ENCODE measurements at regions not wholly inside any gene's neighbourhood (a gene's known extent, or its start where the extent isn't known, plus 50 kb on each side); places are given as distances from the start of the nearest gene placed in this dataset.
A peak's percentile ranks its signal among the peaks of the same experiment; 100 is the strongest.
"Not testable (repeated sequence)": the region's sequence is repeated elsewhere in the genome, so short reads cannot be mapped to it uniquely, and the experiment has no call there.

DNA sequence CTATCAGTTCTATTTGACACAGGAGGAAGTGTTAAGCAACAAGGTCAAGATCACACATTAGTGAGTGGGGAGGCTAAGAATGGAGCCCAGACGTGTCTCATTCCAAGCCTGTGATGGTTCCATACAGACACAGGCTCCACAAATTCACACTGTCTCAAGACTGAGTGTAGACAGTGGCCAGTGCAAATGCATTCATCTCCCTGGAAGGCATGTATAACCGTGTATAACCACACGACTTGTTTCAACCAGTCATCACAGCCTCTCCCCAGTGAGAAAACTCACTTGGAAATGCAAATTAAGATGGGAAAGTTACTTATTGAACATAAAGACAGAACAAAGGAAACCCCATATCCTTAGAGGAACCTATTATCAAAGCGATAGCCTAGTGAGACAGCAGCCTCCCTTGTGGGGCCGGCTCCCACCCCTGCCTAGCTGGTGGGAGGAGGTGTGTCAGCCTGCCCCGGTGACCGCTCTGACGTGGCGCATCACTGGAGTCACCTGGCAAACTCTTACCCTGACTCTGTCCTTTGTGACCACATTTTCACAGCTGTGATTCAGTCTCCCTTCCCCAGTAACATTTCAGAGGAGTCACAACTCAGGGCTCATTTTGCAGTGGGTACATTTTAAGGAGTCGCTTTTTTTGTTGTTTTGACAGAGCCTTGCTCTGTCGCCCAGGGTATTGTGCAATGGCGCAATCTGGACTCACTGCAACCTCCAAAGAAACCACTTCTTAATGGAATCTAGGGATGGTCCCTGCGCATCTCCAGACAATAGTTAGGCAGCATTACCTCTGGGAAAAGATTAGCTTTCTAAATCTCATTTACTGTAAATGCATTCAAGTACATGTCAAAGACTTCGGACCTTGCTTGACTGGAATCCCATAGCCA lies 126.6 kb upstream of the PARD3 start:
- DNase-seq: no peak
- Histone ChIP-seq H3K9me3 (no peaks in the 10 kb centered on the region), H3K27ac (no peak overlapping the region), H3K4me1 (no peaks in the 10 kb centered on the region), H3K27me3 (no peaks in the 10 kb centered on the region), H3K4me3 (no peak overlapping the region), H3K36me3 (replicated peaks in 1 of 2; ENCODE audit: insufficient read depth in 1 of 2, low read depth in 2 of 2) (no peaks in the 10 kb centered on the region)
- WGBS, 2 donors: 76 to 88% methylated on average over 10 to 14 of the region's 14 CpGs
- TF ChIP-seq CTCF (IDR thresholded peaks at IDR 0.05) (no peak), POLR2A (IDR thresholded peaks at IDR 0.05) (no peak)
- ATAC-seq: no peak
- intact Hi-C loops (cut with DNase I): no loop called here

GRCh38 chr10:34940436-34940835 lies 125.3 kb upstream of the PARD3 start:
- no peaks in the 10 kb centered on the region for H3K36me3 ChIP-seq (replicated peaks in 1 of 2; ENCODE audit: insufficient read depth in 1 of 2, low read depth in 2 of 2)
- H3K27me3 ChIP-seq: no peaks in the 10 kb centered on the region
- no peak for TF ChIP-seq CTCF (IDR thresholded peaks at IDR 0.05)
- TF ChIP-seq POLR2A (IDR thresholded peaks at IDR 0.05): no peak
- no peaks in the 10 kb centered on the region for H3K4me1 ChIP-seq
- no peak for DNase-seq
- WGBS, 2 donors: 55 to 61% methylated on average over 8 of the region's 8 CpGs
- no peak for ATAC-seq
- H3K9me3 ChIP-seq: no peaks in the 10 kb centered on the region
- H3K27ac ChIP-seq: no peak overlapping the region
- intact Hi-C loops (cut with DNase I): no loop called here
- no peak overlapping the region for H3K4me3 ChIP-seq

DNA sequence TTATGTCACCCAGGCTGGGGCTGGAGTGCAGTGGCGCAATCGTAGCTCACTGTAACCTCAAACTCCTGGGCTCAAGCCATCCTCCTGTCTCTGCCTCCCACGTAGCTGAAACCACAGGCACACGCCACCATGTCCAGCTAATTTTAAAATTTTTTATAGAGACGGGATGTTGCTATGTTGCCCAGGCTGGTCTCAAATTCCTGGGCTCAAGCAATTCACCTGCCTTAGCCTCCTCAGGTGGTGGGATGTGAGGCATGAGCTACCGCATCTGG lies 123.2 kb upstream of the PARD3 start:
- Histone ChIP-seq H3K27me3 (no peaks in the 10 kb centered on the region), H3K9me3 (no peaks in the 10 kb centered on the region), H3K4me1 (peaks cover 7% of the 10 kb centered on the region), H3K36me3 (replicated peaks in 1 of 2; ENCODE audit: insufficient read depth in 1 of 2, low read depth in 2 of 2) (no peaks in the 10 kb centered on the region), H3K4me3 (no peak overlapping the region), H3K27ac (no peak overlapping the region)
- intact Hi-C loops (cut with DNase I): no loop called here
- no peak for ATAC-seq
- TF ChIP-seq CTCF (IDR thresholded peaks at IDR 0.05): no peak
- TF ChIP-seq POLR2A (IDR thresholded peaks at IDR 0.05): no peak
- 82 to 91% methylated on average over 6 of the region's 6 CpGs for WGBS, 2 donors
- DNase-seq: peak in 2 of 4 donors; percentile 7 to 10

- H3K27ac ChIP-seq; intact Hi-C loops (cut with DNase I); H3K9me3 ChIP-seq; H3K27me3 ChIP-seq; ATAC-seq; H3K36me3 ChIP-seq (replicated peaks in 1 of 2; ENCODE audit: insufficient read depth in 1 of 2, low read depth in 2 of 2); H3K4me3 ChIP-seq: not testable (repeated sequence)
- peak in 1 of 4 donors; percentile 23 for DNase-seq
- peaks cover 10% of the 10 kb centered on the region for H3K4me1 ChIP-seq
- WGBS, 2 donors: 53 to 60% methylated on average over 7 of the region's 7 CpGs
- peak in 4 of 7 experiments; percentile 9 to 46 (median 23) for TF ChIP-seq CTCF (IDR thresholded peaks at IDR 0.05)
These were observed 122.7 kb upstream of the PARD3 start for GRCh38 chr10:34937643-34938398.

All from body of pancreas (tissue), 4 donors.